NAMALWA (cell line): ENCODE measurements at regions not wholly inside any gene's neighbourhood (a gene's known extent, or its start where the extent isn't known, plus 50 kb on each side); places are given as distances from the start of the nearest gene placed in this dataset.

Experiments
- DNase-seq: peaks from one replicate; pipeline ENCODE4 v3.0.0-alpha.2; 2015; ENCODE audit warnings: low spot score

- no peak for DNase-seq
Measured at GRCh38 chr6:134117409-134117808, 65.0 kb upstream of the SLC2A12 start.

DNA sequence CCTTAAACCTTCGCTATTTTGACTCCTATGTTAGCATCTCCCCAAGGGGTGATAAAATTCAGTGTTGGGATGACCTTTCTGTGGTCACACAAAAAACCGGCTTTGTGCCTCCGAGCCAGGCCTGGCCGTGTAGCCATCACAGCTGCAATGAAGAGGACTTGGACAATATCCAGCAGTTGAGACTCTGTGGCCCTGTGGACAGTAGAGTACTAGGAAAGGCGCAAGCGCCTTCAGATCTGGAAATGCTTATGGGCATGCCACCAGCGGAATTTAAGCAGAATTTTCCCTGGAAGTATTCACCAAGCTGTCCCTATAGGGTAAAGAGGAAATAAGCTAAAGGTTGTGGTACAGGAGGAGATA is 63.3 kb upstream of the SLC2A12 start:
- no peak for DNase-seq

GRCh38 chr6:134114918-134115714 is 62.7 kb upstream of the SLC2A12 start:
- DNase-seq: no peak

- no peak for DNase-seq
Measured at GRCh38 chr6:134114489-134114888, 62.1 kb upstream of the SLC2A12 start.

DNA sequence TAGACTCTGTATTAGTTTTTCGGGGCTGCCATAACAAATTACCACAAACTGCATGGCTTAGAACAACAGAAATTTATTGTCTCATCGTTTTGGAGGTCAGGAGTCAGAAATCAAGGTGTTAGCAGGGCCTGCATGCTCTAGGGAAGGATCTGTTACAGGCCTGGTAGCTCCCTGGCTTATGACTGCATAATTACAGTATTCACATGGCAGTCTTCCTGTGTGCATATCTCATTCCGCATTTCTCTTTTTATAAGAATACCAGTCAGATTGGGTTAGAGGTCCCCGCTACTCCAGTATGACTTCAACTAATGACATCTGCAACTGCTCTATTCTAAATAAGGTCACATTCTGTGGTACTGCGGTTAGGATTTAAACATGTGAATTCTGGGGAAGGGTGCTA is 59.3 kb upstream of the SLC2A12 start:
- DNase-seq: no peak

GRCh38 chr6:134111062-134111677 is 58.7 kb upstream of the SLC2A12 start:
- peak; percentile 84 for DNase-seq

GRCh38 chr6:134106702-134107101 is 54.3 kb upstream of the SLC2A12 start:
- no peak for DNase-seq

DNA sequence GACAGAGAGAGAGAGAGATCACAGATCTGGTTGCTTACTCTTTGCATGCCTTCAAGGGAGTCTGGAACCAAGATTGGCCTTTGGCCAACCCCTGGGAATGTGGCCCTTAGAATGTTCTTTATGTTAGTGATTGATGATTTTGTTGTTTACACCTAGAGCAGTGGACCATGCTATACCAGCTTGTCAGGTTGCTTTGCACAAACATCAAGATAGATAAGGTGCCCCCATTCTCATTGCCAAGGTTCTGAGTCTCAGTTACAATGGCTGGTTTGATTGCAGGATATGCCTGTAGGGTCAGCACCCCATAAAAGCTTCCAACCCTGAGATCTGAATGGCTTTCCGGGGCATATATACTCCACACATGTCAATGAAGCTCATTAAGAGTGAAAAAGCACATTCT is 53.5 kb upstream of the SLC2A12 start:
- no peak for DNase-seq

DNA sequence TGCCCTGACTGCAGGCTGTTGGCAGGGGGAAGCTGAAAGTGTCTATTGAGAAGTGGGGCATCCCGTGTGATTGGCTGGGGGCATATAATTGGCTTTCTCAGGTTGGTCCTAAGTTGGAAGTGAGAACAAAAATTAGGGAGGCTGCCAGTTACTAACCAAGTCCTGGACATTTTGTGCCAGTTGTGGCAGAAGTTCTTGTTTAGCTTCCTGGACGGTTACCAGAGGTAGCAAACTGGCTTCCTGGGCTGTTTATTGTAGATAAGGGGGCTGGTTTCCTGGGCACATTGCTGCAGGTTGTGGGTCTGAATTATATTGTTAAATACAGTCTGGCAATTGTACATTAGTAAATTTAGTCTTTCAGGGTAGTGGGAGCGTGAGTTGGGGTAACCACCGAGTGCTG is 50.6 kb upstream of the SLC2A12 start:
- no peak for DNase-seq
